HepG2 (cell line): ENCODE measurements at regions not wholly inside any gene's neighbourhood (a gene's known extent, or its start where the extent isn't known, plus 50 kb on each side); places are given as distances from the start of the nearest gene placed in this dataset.
A peak's percentile ranks its signal among the peaks of the same experiment; 100 is the strongest.

Experiments used
- EED ChIP-seq: sonication (generic); formaldehyde crosslinking; IDR thresholded peaks from 2 replicates; pipeline ENCODE4 v1.5.0; 2020; ENCODE audit warnings: mild to moderate bottlenecking, missing genetic modification reagents
- HNRNPL ChIP-seq: fragments of 200-400 bp; formaldehyde crosslinking; IDR thresholded peaks from 2 replicates; pipeline ENCODE4 v1.6.1; 2017; ENCODE audit warnings: mild to moderate bottlenecking, low read depth, low read length
- JUN ChIP-seq: sonication (generic); formaldehyde crosslinking; IDR thresholded peaks from 2 replicates; pipeline ENCODE4 v1.4.0; 2020; ENCODE audit warnings: mild to moderate bottlenecking, missing genetic modification reagents
- MIXL1 ChIP-seq: IDR thresholded peaks from 2 replicates; pipeline ENCODE4 v1.6.1; 2016
- NFYC ChIP-seq: IDR thresholded peaks from 2 replicates; pipeline ENCODE4 v1.6.1; 2016; ENCODE audit warnings: missing genetic modification reagents, missing compliant biosample characterization
- XBP1 ChIP-seq: sonication (generic); formaldehyde crosslinking; IDR thresholded peaks from 2 replicates; pipeline ENCODE4 v1.5.0; 2020; ENCODE audit warnings: missing genetic modification reagents
- ZKSCAN8 ChIP-seq: IDR thresholded peaks from 2 replicates; pipeline ENCODE4 v1.6.1; 2016; ENCODE audit warnings: borderline replicate concordance, missing genetic modification reagents, missing compliant biosample characterization
- ZNF207 ChIP-seq: fragments of 450-650 bp; IDR thresholded peaks from 2 replicates; pipeline ENCODE4 v1.6.1; 2016; ENCODE audit warnings: antibody characterized with exemption, borderline replicate concordance
- ZNF263 ChIP-seq: sonication (generic); formaldehyde crosslinking; IDR thresholded peaks from 2 replicates; pipeline ENCODE4 v1.4.0; 2020; ENCODE audit warnings: missing genetic modification reagents
- ZNF883 ChIP-seq: sonication (generic); formaldehyde crosslinking; IDR thresholded peaks from 2 replicates; pipeline ENCODE4 v1.5.1; 2020; ENCODE audit warnings: mild to moderate bottlenecking, missing genetic modification reagents; ENCODE audit errors: not compliant biosample characterization
- ZSCAN29 ChIP-seq: sonication (generic); formaldehyde crosslinking; conservative IDR thresholded peaks from 2 replicates; pipeline ENCODE4 v1.4.0; 2020; ENCODE audit warnings: mild to moderate bottlenecking, missing genetic modification reagents
- TF ChIP-seq, protein P1 (sequence below): sonication (generic); formaldehyde crosslinking; IDR thresholded peaks from 2 replicates; pipeline ENCODE4 v1.8.0; 2023; ENCODE audit warnings: mild to moderate bottlenecking, missing genetic modification reagents
- TF ChIP-seq, protein P2 (sequence below): sonication (generic); formaldehyde crosslinking; IDR thresholded peaks from 2 replicates; pipeline ENCODE4 v1.4.0; 2020; ENCODE audit warnings: low read depth, mild to moderate bottlenecking, missing genetic modification reagents
- TF ChIP-seq, protein P3 (sequence below): sonication (generic); formaldehyde crosslinking; IDR thresholded peaks from 2 replicates; pipeline ENCODE4 v1.4.0; 2020; ENCODE audit warnings: missing genetic modification reagents, borderline replicate concordance
- TF ChIP-seq, protein P4 (sequence below): sonication (generic); formaldehyde crosslinking; IDR thresholded peaks from 2 replicates; pipeline ENCODE4 v1.4.0; 2020; ENCODE audit warnings: missing genetic modification reagents

DNA sequence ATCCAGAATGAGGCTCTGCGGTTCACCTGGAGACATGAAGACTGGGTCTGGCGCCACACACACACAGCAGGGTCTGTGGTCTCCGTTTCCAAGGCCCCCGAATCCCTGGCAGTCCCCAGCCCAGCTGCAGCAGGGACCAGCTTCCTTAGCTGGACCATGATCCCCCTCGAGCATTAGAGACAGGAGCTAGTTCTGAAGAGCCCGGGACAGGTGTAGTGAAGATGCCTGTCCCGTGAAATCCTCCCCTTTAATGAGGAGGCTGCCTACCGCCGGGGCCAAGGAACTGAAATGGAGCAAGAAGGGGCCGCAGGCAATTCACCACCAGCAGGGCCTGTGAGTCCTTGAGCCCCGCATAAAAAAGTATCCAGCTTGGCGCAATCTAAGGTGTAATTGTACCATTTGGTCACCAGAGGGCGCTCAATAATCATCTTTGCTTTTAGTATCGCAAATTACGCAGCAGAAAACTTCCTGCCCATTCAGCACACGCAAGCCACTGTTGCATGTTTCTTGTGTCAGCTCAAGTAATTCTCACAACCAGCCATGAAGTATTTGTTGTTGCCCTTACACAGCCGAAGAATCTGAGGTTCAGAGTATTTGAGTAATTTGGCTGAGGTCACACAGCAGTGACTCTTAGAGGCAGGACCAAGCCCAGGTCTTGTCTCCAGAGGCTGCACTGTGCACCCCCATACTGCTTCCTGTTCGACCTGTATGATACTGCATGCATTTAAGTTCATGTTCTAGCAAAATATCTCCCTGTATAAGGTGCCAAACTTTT is 54.3 kb upstream of the PPP2R5C start (continued):
- TF ChIP-seq, protein P1, sequence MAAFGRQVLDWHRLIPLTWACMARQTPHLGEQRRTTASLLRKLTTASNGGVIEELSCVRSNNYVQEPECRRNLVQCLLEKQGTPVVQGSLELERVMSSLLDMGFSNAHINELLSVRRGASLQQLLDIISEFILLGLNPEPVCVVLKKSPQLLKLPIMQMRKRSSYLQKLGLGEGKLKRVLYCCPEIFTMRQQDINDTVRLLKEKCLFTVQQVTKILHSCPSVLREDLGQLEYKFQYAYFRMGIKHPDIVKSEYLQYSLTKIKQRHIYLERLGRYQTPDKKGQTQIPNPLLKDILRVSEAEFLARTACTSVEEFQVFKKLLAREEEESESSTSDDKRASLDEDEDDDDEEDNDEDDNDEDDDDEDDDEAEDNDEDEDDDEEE (CRISPR knock-in tag), result peak; percentile 43; the same call in 1 of the 2 replicates
- TF ChIP-seq ZKSCAN8 (0 out of 2 replicates have a peak, but pooled peaks have one; percentile 38), JUN (no peak), ZNF263 (CRISPR knock-in tag) (no peak), ZNF207 (no peak), XBP1 (no peak), ZNF883 (CRISPR knock-in tag) (no peak), HNRNPL (no peak), EED (no peak), NFYC (CRISPR knock-in tag) (no peak), ZSCAN29 (CRISPR knock-in tag) (no peak), MIXL1 (peak; percentile 73; the same call in 1 of the 2 replicates)
- TF ChIP-seq, protein P2, sequence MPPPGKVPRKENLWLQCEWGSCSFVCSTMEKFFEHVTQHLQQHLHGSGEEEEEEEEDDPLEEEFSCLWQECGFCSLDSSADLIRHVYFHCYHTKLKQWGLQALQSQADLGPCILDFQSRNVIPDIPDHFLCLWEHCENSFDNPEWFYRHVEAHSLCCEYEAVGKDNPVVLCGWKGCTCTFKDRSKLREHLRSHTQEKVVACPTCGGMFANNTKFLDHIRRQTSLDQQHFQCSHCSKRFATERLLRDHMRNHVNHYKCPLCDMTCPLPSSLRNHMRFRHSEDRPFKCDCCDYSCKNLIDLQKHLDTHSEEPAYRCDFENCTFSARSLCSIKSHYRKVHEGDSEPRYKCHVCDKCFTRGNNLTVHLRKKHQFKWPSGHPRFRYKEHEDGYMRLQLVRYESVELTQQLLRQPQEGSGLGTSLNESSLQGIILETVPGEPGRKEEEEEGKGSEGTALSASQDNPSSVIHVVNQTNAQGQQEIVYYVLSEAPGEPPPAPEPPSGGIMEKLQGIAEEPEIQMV (CRISPR knock-in tag), result no peak
- TF ChIP-seq, protein P3, sequence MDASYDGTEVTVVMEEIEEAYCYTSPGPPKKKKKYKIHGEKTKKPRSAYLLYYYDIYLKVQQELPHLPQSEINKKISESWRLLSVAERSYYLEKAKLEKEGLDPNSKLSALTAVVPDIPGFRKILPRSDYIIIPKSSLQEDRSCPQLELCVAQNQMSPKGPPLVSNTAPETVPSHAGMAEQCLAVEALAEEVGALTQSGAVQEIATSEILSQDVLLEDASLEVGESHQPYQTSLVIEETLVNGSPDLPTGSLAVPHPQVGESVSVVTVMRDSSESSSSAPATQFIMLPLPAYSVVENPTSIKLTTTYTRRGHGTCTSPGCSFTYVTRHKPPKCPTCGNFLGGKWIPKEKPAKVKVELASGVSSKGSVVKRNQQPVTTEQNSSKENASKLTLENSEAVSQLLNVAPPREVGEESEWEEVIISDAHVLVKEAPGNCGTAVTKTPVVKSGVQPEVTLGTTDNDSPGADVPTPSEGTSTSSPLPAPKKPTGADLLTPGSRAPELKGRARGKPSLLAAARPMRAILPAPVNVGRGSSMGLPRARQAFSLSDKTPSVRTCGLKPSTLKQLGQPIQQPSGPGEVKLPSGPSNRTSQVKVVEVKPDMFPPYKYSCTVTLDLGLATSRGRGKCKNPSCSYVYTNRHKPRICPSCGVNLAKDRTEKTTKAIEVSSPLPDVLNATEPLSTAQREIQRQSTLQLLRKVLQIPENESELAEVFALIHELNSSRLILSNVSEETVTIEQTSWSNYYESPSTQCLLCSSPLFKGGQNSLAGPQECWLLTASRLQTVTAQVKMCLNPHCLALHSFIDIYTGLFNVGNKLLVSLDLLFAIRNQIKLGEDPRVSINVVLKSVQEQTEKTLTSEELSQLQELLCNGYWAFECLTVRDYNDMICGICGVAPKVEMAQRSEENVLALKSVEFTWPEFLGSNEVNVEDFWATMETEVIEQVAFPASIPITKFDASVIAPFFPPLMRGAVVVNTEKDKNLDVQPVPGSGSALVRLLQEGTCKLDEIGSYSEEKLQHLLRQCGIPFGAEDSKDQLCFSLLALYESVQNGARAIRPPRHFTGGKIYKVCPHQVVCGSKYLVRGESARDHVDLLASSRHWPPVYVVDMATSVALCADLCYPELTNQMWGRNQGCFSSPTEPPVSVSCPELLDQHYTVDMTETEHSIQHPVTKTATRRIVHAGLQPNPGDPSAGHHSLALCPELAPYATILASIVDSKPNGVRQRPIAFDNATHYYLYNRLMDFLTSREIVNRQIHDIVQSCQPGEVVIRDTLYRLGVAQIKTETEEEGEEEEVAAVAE (CRISPR knock-in tag), result peak; percentile 62; the same call in 1 of the 2 replicates
- TF ChIP-seq, protein P4, sequence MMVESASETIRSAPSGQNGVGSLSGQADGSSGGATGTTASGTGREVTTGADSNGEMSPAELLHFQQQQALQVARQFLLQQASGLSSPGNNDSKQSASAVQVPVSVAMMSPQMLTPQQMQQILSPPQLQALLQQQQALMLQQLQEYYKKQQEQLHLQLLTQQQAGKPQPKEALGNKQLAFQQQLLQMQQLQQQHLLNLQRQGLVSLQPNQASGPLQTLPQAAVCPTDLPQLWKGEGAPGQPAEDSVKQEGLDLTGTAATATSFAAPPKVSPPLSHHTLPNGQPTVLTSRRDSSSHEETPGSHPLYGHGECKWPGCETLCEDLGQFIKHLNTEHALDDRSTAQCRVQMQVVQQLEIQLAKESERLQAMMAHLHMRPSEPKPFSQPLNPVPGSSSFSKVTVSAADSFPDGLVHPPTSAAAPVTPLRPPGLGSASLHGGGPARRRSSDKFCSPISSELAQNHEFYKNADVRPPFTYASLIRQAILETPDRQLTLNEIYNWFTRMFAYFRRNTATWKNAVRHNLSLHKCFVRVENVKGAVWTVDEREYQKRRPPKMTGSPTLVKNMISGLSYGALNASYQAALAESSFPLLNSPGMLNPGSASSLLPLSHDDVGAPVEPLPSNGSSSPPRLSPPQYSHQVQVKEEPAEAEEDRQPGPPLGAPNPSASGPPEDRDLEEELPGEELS (CRISPR knock-in tag), result no peak
